ENCODE measurements at regions not wholly inside any gene's neighbourhood (a gene's known extent, or its start where the extent isn't known, plus 50 kb on each side); places are given as distances from the start of the nearest gene placed in this dataset.

GRCh38 chr3:72380193-72380592, 468.1 kb downstream of the SHQ1 start:
- no peak for DNase-seq (ENCODE audit: low read depth in 2 of 3, low spot score in 1 of 3)

- no peak for DNase-seq (ENCODE audit: low read depth in 2 of 3, low spot score in 1 of 3)
These were observed 468.6 kb downstream of the SHQ1 start for GRCh38 chr3:72379500-72380187.

- DNase-seq (ENCODE audit: low read depth in 2 of 3, low spot score in 1 of 3): no peak
These were observed 470.0 kb downstream of the SHQ1 start for GRCh38 chr3:72378287-72378686.

GRCh38 chr3:72376956-72377710, 471.1 kb downstream of the SHQ1 start:
- DNase-seq (ENCODE audit: low read depth in 2 of 3, low spot score in 1 of 3): no peak

GRCh38 chr3:72375237-72376076, 472.8 kb downstream of the SHQ1 start:
- peak; percentile 12 to 31 (median 28) for DNase-seq (ENCODE audit: low read depth in 2 of 3, low spot score in 1 of 3)

GRCh38 chr3:72373139-72373538, 475.1 kb downstream of the SHQ1 start:
- no peak for DNase-seq (ENCODE audit: low read depth in 2 of 3, low spot score in 1 of 3)

GRCh38 chr3:72372161-72372560, 476.1 kb downstream of the SHQ1 start:
- DNase-seq (ENCODE audit: low read depth in 2 of 3, low spot score in 1 of 3): no peak

- DNase-seq (ENCODE audit: low read depth in 2 of 3, low spot score in 1 of 3): no peak
These were observed 476.8 kb downstream of the SHQ1 start for GRCh38 chr3:72371431-72371830.

GRCh38 chr3:72370947-72371346, 477.3 kb downstream of the SHQ1 start:
- DNase-seq (ENCODE audit: low read depth in 2 of 3, low spot score in 1 of 3): no peak

- no peak for DNase-seq (ENCODE audit: low read depth in 2 of 3, low spot score in 1 of 3)
These were observed 478.6 kb downstream of the SHQ1 start for GRCh38 chr3:72369681-72370080.

- no peak for DNase-seq (ENCODE audit: low read depth in 2 of 3, low spot score in 1 of 3)
These were observed 479.8 kb downstream of the SHQ1 start for GRCh38 chr3:72368331-72368975.

GRCh38 chr3:72361990-72362389, 486.3 kb downstream of the SHQ1 start:
- DNase-seq (ENCODE audit: low read depth in 2 of 3, low spot score in 1 of 3): no peak

GRCh38 chr3:72359743-72360142, 488.5 kb downstream of the SHQ1 start:
- no peak for DNase-seq (ENCODE audit: low read depth in 2 of 3, low spot score in 1 of 3)

- DNase-seq (ENCODE audit: low read depth in 2 of 3, low spot score in 1 of 3): no peak
These were observed 493.1 kb downstream of the SHQ1 start for GRCh38 chr3:72355168-72355567.

- DNase-seq (ENCODE audit: low read depth in 2 of 3, low spot score in 1 of 3): no peak
These were observed 493.8 kb downstream of the SHQ1 start for GRCh38 chr3:72354486-72354885.

- no peak for DNase-seq (ENCODE audit: low read depth in 2 of 3, low spot score in 1 of 3)
These were observed 494.8 kb downstream of the SHQ1 start for GRCh38 chr3:72353236-72354128.

GRCh38 chr3:72352176-72352575, 496.1 kb downstream of the SHQ1 start:
- no peak for DNase-seq (ENCODE audit: low read depth in 2 of 3, low spot score in 1 of 3)

- no peak for DNase-seq (ENCODE audit: low read depth in 2 of 3, low spot score in 1 of 3)
These were observed 496.7 kb downstream of the SHQ1 start for GRCh38 chr3:72351536-72351935.

- no peak for DNase-seq (ENCODE audit: low read depth in 2 of 3, low spot score in 1 of 3)
These were observed 497.3 kb downstream of the SHQ1 start for GRCh38 chr3:72350761-72351505.

- no peak for DNase-seq (ENCODE audit: low read depth in 2 of 3, low spot score in 1 of 3)
These were observed 499.9 kb downstream of the SHQ1 start for GRCh38 chr3:72348357-72348756.
